ENCODE measurements at regions not wholly inside any gene's neighbourhood (a gene's known extent, or its start where the extent isn't known, plus 50 kb on each side); places are given as distances from the start of the nearest gene placed in this dataset.

DNA sequence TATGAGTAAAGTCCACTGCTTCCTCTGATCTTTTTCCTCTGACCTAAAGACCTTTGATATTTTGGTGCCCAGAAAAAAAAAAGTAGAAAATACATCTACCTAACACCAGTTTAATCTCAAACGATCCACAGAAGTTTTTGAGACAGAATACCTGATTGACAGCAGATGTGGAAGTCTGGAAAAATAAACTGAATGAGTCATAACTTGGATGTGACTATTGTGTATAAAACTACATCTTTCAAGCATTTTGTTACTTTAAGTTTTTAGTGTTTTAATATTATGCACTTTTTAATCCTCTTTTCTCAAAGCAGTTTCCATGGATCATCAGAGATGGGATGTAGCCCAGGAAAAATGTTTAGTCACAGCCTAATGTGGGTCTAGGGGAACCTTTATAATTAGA, 216.1 kb downstream of the SLITRK1 start:
- TF ChIP-seq, protein P1, sequence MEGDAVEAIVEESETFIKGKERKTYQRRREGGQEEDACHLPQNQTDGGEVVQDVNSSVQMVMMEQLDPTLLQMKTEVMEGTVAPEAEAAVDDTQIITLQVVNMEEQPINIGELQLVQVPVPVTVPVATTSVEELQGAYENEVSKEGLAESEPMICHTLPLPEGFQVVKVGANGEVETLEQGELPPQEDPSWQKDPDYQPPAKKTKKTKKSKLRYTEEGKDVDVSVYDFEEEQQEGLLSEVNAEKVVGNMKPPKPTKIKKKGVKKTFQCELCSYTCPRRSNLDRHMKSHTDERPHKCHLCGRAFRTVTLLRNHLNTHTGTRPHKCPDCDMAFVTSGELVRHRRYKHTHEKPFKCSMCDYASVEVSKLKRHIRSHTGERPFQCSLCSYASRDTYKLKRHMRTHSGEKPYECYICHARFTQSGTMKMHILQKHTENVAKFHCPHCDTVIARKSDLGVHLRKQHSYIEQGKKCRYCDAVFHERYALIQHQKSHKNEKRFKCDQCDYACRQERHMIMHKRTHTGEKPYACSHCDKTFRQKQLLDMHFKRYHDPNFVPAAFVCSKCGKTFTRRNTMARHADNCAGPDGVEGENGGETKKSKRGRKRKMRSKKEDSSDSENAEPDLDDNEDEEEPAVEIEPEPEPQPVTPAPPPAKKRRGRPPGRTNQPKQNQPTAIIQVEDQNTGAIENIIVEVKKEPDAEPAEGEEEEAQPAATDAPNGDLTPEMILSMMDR (IDR thresholded peaks at IDR 0.05) = no peak
- TF ChIP-seq POLR2A (IDR thresholded peaks at IDR 0.05) (no peak), POLR2AphosphoS5 (IDR thresholded peaks at IDR 0.05) (no peak), EP300 (IDR thresholded peaks at IDR 0.05) (no peak)

Measured in upper lobe of left lung (tissue), 4 donors.